ENCODE measurements at regions not wholly inside any gene's neighbourhood (a gene's known extent, or its start where the extent isn't known, plus 50 kb on each side); places are given as distances from the start of the nearest gene placed in this dataset.
"Not testable (repeated sequence)": the region's sequence is repeated elsewhere in the genome, so short reads cannot be mapped to it uniquely, and the experiment has no call there.

GRCh38 chr4:31193521-31193920 lies 473.4 kb downstream of the PCDH7 start:
- no peak for TF ChIP-seq CTCF (IDR thresholded peaks at IDR 0.05; ENCODE audit: borderline replicate concordance, insufficient read depth, low read depth, low read length)
- H3K4me3 ChIP-seq (ENCODE audit: low read depth, low read length): no peak overlapping the region

- no peak for TF ChIP-seq CTCF (IDR thresholded peaks at IDR 0.05; ENCODE audit: borderline replicate concordance, insufficient read depth, low read depth, low read length)
- no peak overlapping the region for H3K4me3 ChIP-seq (ENCODE audit: low read depth, low read length)
Measured at GRCh38 chr4:31194823-31195222, 474.7 kb downstream of the PCDH7 start.

GRCh38 chr4:31199644-31200043 lies 479.5 kb downstream of the PCDH7 start:
- H3K4me3 ChIP-seq (ENCODE audit: low read depth, low read length): no peak overlapping the region
- TF ChIP-seq CTCF (IDR thresholded peaks at IDR 0.05; ENCODE audit: borderline replicate concordance, insufficient read depth, low read depth, low read length): no peak

GRCh38 chr4:31202054-31202453 lies 481.9 kb downstream of the PCDH7 start:
- not testable (repeated sequence) for H3K4me3 ChIP-seq (ENCODE audit: low read depth, low read length)

GRCh38 chr4:31204874-31205273 lies 484.7 kb downstream of the PCDH7 start:
- TF ChIP-seq CTCF (IDR thresholded peaks at IDR 0.05; ENCODE audit: borderline replicate concordance, insufficient read depth, low read depth, low read length): no peak
- no peak overlapping the region for H3K4me3 ChIP-seq (ENCODE audit: low read depth, low read length)

GRCh38 chr4:31220921-31221320 lies 500.8 kb downstream of the PCDH7 start:
- H3K4me3 ChIP-seq (ENCODE audit: low read depth, low read length): no peak overlapping the region
- TF ChIP-seq CTCF (IDR thresholded peaks at IDR 0.05; ENCODE audit: borderline replicate concordance, insufficient read depth, low read depth, low read length): no peak

- no peak overlapping the region for H3K4me3 ChIP-seq (ENCODE audit: low read depth, low read length)
- no peak for TF ChIP-seq CTCF (IDR thresholded peaks at IDR 0.05; ENCODE audit: borderline replicate concordance, insufficient read depth, low read depth, low read length)
Measured at GRCh38 chr4:31228068-31228467, 507.9 kb downstream of the PCDH7 start.

- TF ChIP-seq CTCF (IDR thresholded peaks at IDR 0.05; ENCODE audit: borderline replicate concordance, insufficient read depth, low read depth, low read length): no peak
- no peak overlapping the region for H3K4me3 ChIP-seq (ENCODE audit: low read depth, low read length)
Measured at GRCh38 chr4:31230594-31230993, 510.4 kb downstream of the PCDH7 start.

Measured in GM12875 (cell line).